ENCODE measurements at regions not wholly inside any gene's neighbourhood (a gene's known extent, or its start where the extent isn't known, plus 50 kb on each side); places are given as distances from the start of the nearest gene placed in this dataset.

GRCh38 chr7:142439739-142440138 lies 181.9 kb upstream of the PRSS58 start:
- TF ChIP-seq CTCF (conservative IDR thresholded peaks at IDR 0.05; ENCODE audit: low read length), result no peak
- TF ChIP-seq EZH2phosphoT487 (IDR thresholded peaks at IDR 0.05; ENCODE audit: borderline replicate concordance), result no peak

Data from Loucy (cell line).